GM18499 (cell line): ENCODE measurements at regions not wholly inside any gene's neighbourhood (a gene's known extent, or its start where the extent isn't known, plus 50 kb on each side); places are given as distances from the start of the nearest gene placed in this dataset.

Experiments used
- ATAC-seq: cut with Tn5 transposase; IDR thresholded peaks from one replicate; pipeline ENCODE4 v1.9.1; 2021; ENCODE audit warnings: moderate number of reproducible peaks; ENCODE audit not compliant: insufficient read depth, unreplicated experiment

DNA sequence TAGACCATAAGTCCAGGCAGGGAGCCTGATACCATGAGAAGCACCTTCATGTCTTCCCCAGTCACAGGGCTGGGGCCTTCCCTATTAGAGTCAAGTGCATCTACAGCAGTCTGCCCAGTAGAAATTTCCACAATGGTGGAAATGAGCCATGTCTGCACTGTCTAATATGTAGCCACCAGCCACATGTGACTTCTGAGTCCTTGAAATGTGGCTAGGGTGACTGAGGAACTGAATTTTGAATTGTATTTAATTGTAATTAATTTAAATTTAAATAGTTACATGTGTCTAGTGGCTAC, 300.2 kb downstream of the CLIC5 start:
- no peak for ATAC-seq

DNA sequence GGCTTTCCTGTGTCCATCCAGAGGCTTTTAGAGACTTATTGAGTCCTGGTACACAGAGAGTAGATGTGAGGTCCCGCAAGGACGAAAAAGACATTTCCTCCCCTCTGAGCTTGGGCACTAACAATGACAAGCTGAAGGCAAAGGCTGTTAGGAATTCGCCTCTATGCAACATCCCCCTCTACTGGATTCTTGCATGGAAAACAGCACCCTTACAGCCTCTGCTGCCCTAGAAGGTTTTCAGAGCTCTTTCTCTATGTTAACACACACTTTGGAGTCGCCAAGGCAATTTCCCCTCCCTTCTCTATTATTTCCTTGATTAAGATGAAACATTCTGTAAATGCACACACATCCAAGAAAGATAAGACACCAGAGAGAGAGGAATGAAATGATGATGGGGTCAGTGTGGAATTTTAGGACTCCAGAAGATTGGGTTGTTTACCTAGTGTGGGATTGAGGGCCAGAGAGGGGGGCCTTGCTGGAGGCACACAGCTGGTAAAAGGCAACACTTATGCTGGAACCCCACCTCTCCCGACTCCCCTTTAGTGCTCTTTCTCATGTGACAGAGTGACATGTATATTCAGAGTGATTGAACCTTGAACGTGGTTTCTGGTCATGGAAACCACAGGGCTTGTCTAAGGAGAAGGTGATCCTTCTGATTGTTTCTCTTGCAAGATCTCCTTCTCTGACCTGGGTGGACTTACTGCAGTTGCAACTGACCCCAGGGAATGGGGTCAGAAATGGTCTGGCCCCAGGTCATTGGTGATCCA, 300.7 kb downstream of the CLIC5 start:
- ATAC-seq: no peak

DNA sequence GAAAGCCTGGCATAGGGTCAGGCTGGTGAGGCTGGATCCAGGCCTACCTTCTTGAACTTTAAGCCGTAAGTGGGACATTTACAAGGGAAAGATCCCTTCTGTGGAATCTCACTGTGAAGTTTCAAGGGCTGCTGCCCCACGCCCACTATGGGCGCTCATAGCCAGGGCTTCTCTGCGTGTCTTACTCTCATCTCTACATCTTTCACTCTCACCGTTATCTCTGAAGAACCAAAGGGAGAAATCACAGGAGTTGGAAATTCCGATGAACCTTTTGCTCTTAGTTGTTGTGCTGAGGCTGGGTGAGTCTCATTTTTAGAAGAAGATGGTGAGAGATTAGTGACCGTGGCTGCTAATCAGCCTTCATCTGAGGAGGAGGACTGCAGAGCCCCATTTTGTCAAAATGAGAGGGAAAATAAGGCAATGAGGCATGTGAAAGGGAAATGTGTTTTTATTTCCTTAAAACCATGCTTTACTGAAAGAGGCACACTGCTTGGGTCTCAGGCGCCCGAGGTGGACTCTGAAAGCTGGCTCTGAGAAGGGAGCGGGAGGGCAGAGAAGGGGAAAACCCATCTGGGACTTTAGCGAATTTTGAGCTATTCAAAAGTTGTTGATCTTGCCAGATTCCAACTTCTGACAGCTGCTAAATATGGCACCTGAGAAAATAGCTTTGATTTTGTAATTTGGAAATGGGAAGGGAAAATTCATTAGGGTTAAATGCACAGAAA, 301.5 kb downstream of the CLIC5 start:
- no peak for ATAC-seq
